ENCODE measurements at regions not wholly inside any gene's neighbourhood (a gene's known extent, or its start where the extent isn't known, plus 50 kb on each side); places are given as distances from the start of the nearest gene placed in this dataset.

- Histone ChIP-seq H3K79me2 (ENCODE audit: control insufficient read depth, insufficient read depth, low read length, poor library complexity) (no peaks in the 10 kb centered on the region), H4K12ac (ENCODE audit: low read depth, low read length) (no peak overlapping the region), H3K4me2 (ENCODE audit: low read length) (no peak overlapping the region), H3K23ac (ENCODE audit: low read length) (no peak overlapping the region), H3K9me3 (ENCODE audit: insufficient read depth, low read depth, low read length) (no peaks in the 10 kb centered on the region), H4K91ac (ENCODE audit: low read depth, low read length) (no peak overlapping the region), H2BK5ac (ENCODE audit: low read depth, low read length, poor library complexity) (no peak overlapping the region), H3K14ac (ENCODE audit: low read length) (no peak overlapping the region), H2BK120ac (ENCODE audit: insufficient read depth, low read length, poor library complexity) (no peak overlapping the region), H3K79me1 (ENCODE audit: low read length) (no peaks in the 10 kb centered on the region), H3K4me3 (ENCODE audit: low read depth, low read length) (no peak overlapping the region), H2AFZ (ENCODE audit: insufficient read depth, low read length, poor library complexity) (no peak overlapping the region), H3K9ac (ENCODE audit: low read length) (no peak overlapping the region), H4K8ac (ENCODE audit: low read depth, low read length) (no peak overlapping the region), H3K27me3 (ENCODE audit: insufficient read depth, low read length) (no peaks in the 10 kb centered on the region), H3K4me1 (ENCODE audit: control insufficient read depth in 1 of 2, insufficient read depth in 2 of 2, low read length in 2 of 2) (no peaks in the 10 kb centered on the region), H3K18ac (ENCODE audit: low read length) (no peak overlapping the region), H3K27ac (ENCODE audit: low read depth, low read length) (no peak overlapping the region), H2AK5ac (ENCODE audit: low read length) (no peak overlapping the region), H3K36me3 (ENCODE audit: control insufficient read depth in 1 of 2, insufficient read depth in 2 of 2, low read length in 2 of 2) (no peaks in the 10 kb centered on the region), H2BK12ac (ENCODE audit: low read length) (no peak overlapping the region), H3K4ac (ENCODE audit: low read depth, low read length) (no peak overlapping the region)
- DNase-seq = no peak
- no CpG with 5 or more reads among the region's 6 CpGs for WGBS (ENCODE audit: extremely low coverage, insufficient coverage, insufficient read length)
Observed at GRCh38 chr4:159526172-159526571, 423.3 kb downstream of the RAPGEF2 start.

GRCh38 chr4:159534655-159535054 is 431.8 kb downstream of the RAPGEF2 start:
- no peaks in the 10 kb centered on the region for H3K9me3 ChIP-seq (ENCODE audit: insufficient read depth, low read depth, low read length)
- no peak for DNase-seq
- no peaks in the 10 kb centered on the region for H3K4me1 ChIP-seq (ENCODE audit: control insufficient read depth in 1 of 2, insufficient read depth in 2 of 2, low read length in 2 of 2)
- no peak overlapping the region for H4K12ac ChIP-seq (ENCODE audit: low read depth, low read length)
- no peak overlapping the region for H2BK120ac ChIP-seq (ENCODE audit: insufficient read depth, low read length, poor library complexity)
- no peak overlapping the region for H2AK5ac ChIP-seq (ENCODE audit: low read length)
- no peak overlapping the region for H3K9ac ChIP-seq (ENCODE audit: low read length)
- H3K4me3 ChIP-seq (ENCODE audit: low read depth, low read length) = no peak overlapping the region
- no peak overlapping the region for H3K14ac ChIP-seq (ENCODE audit: low read length)
- no peak overlapping the region for H3K4ac ChIP-seq (ENCODE audit: low read depth, low read length)
- H2BK12ac ChIP-seq (ENCODE audit: low read length) = no peak overlapping the region
- H3K18ac ChIP-seq (ENCODE audit: low read length) = no peak overlapping the region
- no peak overlapping the region for H3K23ac ChIP-seq (ENCODE audit: low read length)
- H3K4me2 ChIP-seq (ENCODE audit: low read length) = no peak overlapping the region
- H3K36me3 ChIP-seq (ENCODE audit: control insufficient read depth in 1 of 2, insufficient read depth in 2 of 2, low read length in 2 of 2) = no peaks in the 10 kb centered on the region
- H2BK5ac ChIP-seq (ENCODE audit: low read depth, low read length, poor library complexity) = no peak overlapping the region
- H4K8ac ChIP-seq (ENCODE audit: low read depth, low read length) = no peak overlapping the region
- no peaks in the 10 kb centered on the region for H3K79me1 ChIP-seq (ENCODE audit: low read length)
- no peak overlapping the region for H4K91ac ChIP-seq (ENCODE audit: low read depth, low read length)
- H3K27me3 ChIP-seq (ENCODE audit: insufficient read depth, low read length) = no peaks in the 10 kb centered on the region
- H3K79me2 ChIP-seq (ENCODE audit: control insufficient read depth, insufficient read depth, low read length, poor library complexity) = no peaks in the 10 kb centered on the region
- no CpG with 5 or more reads among the region's 1 CpG for WGBS (ENCODE audit: extremely low coverage, insufficient coverage, insufficient read length)
- H3K27ac ChIP-seq (ENCODE audit: low read depth, low read length) = no peak overlapping the region
- H2AFZ ChIP-seq (ENCODE audit: insufficient read depth, low read length, poor library complexity) = no peak overlapping the region

- Histone ChIP-seq H4K8ac (ENCODE audit: low read depth, low read length) (no peak overlapping the region), H3K9ac (ENCODE audit: low read length) (no peak overlapping the region), H4K12ac (ENCODE audit: low read depth, low read length) (no peak overlapping the region), H3K79me1 (ENCODE audit: low read length) (no peaks in the 10 kb centered on the region), H3K18ac (ENCODE audit: low read length) (no peak overlapping the region), H4K91ac (ENCODE audit: low read depth, low read length) (no peak overlapping the region), H3K14ac (ENCODE audit: low read length) (no peak overlapping the region), H2AFZ (ENCODE audit: insufficient read depth, low read length, poor library complexity) (no peak overlapping the region), H3K36me3 (ENCODE audit: control insufficient read depth in 1 of 2, insufficient read depth in 2 of 2, low read length in 2 of 2) (no peaks in the 10 kb centered on the region), H3K27ac (ENCODE audit: low read depth, low read length) (no peak overlapping the region), H2BK12ac (ENCODE audit: low read length) (no peak overlapping the region), H2BK120ac (ENCODE audit: insufficient read depth, low read length, poor library complexity) (no peak overlapping the region), H3K4ac (ENCODE audit: low read depth, low read length) (no peak overlapping the region), H2BK5ac (ENCODE audit: low read depth, low read length, poor library complexity) (no peak overlapping the region), H3K9me3 (ENCODE audit: insufficient read depth, low read depth, low read length) (no peaks in the 10 kb centered on the region), H3K79me2 (ENCODE audit: control insufficient read depth, insufficient read depth, low read length, poor library complexity) (peaks cover 2% of the 10 kb centered on the region), H3K4me1 (ENCODE audit: control insufficient read depth in 1 of 2, insufficient read depth in 2 of 2, low read length in 2 of 2) (no peaks in the 10 kb centered on the region), H3K23ac (ENCODE audit: low read length) (no peak overlapping the region), H3K4me2 (ENCODE audit: low read length) (no peak overlapping the region), H3K4me3 (ENCODE audit: low read depth, low read length) (no peak overlapping the region), H2AK5ac (ENCODE audit: low read length) (no peak overlapping the region), H3K27me3 (ENCODE audit: insufficient read depth, low read length) (no peaks in the 10 kb centered on the region)
- no peak for DNase-seq
- WGBS (ENCODE audit: extremely low coverage, insufficient coverage, insufficient read length) = no CpG with 5 or more reads among the region's 8 CpGs
Observed at GRCh38 chr4:159538556-159538955, 435.7 kb downstream of the RAPGEF2 start.

- Histone ChIP-seq H3K27ac (ENCODE audit: low read depth, low read length) (no peak overlapping the region), H4K8ac (ENCODE audit: low read depth, low read length) (no peak overlapping the region), H3K14ac (ENCODE audit: low read length) (no peak overlapping the region), H3K79me1 (ENCODE audit: low read length) (no peaks in the 10 kb centered on the region), H3K9me3 (ENCODE audit: insufficient read depth, low read depth, low read length) (no peaks in the 10 kb centered on the region), H4K91ac (ENCODE audit: low read depth, low read length) (no peak overlapping the region), H3K18ac (ENCODE audit: low read length) (no peak overlapping the region), H2BK12ac (ENCODE audit: low read length) (no peak overlapping the region), H3K4me2 (ENCODE audit: low read length) (no peak overlapping the region), H3K23ac (ENCODE audit: low read length) (no peak overlapping the region), H3K4me1 (ENCODE audit: control insufficient read depth in 1 of 2, insufficient read depth in 2 of 2, low read length in 2 of 2) (no peaks in the 10 kb centered on the region), H3K4ac (ENCODE audit: low read depth, low read length) (no peak overlapping the region), H2AFZ (ENCODE audit: insufficient read depth, low read length, poor library complexity) (no peak overlapping the region), H2AK5ac (ENCODE audit: low read length) (no peak overlapping the region), H3K9ac (ENCODE audit: low read length) (no peak overlapping the region), H3K27me3 (ENCODE audit: insufficient read depth, low read length) (no peaks in the 10 kb centered on the region), H3K4me3 (ENCODE audit: low read depth, low read length) (no peak overlapping the region), H2BK5ac (ENCODE audit: low read depth, low read length, poor library complexity) (no peak overlapping the region), H3K36me3 (ENCODE audit: control insufficient read depth in 1 of 2, insufficient read depth in 2 of 2, low read length in 2 of 2) (no peaks in the 10 kb centered on the region), H2BK120ac (ENCODE audit: insufficient read depth, low read length, poor library complexity) (no peak overlapping the region), H4K12ac (ENCODE audit: low read depth, low read length) (no peak overlapping the region), H3K79me2 (ENCODE audit: control insufficient read depth, insufficient read depth, low read length, poor library complexity) (peaks cover 2% of the 10 kb centered on the region)
- no peak for DNase-seq
Observed at GRCh38 chr4:159540038-159540437, 437.2 kb downstream of the RAPGEF2 start.
